Transverse colon (tissue), 3 donors: ENCODE measurements at regions not wholly inside any gene's neighbourhood (a gene's known extent, or its start where the extent isn't known, plus 50 kb on each side); places are given as distances from the start of the nearest gene placed in this dataset.

ENCODE experiments used
- CTCF ChIP-seq, 5 experiments: fragments of 200-600 bp in 3 of 5; fragments of 450-650 bp in 2 of 5; sonication (generic) in 3 of 5; IDR thresholded peaks; 1 replicate in 2 of 5; 2 replicates in 3 of 5; pipeline ENCODE4 v1.5.1; 2016 to 2017; ENCODE audit warnings: antibody characterized with exemption in 5 of 5, inconsistent platforms in 3 of 5, mild to moderate bottlenecking in 2 of 5, moderate library complexity in 1 of 5
- POLR2A ChIP-seq: fragments of 450-650 bp; IDR thresholded peaks from one replicate; pipeline ENCODE4 v1.6.1; 2016; ENCODE audit warnings: antibody characterized with exemption, mild to moderate bottlenecking, moderate library complexity

DNA sequence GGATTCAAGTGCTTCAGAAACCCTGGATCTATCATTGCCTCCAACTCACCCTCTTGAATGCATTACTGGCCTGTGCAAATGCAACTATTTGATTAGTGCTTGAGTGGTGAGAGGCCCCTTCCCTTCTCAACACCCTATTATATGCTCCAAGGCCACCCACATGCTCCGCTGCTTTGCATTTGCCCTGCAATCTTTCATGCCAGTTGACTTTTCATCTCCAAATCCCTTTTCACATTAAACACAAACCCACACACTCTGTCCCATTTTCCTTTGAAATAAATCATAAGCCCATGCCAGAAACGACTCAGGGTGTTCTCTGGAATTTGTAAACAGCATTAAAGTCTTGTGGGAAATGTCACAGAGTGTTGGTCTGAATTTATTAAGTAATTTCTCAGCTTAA is 78.9 kb upstream of the CTTNBP2NL start:
- TF ChIP-seq CTCF (IDR thresholded peaks at IDR 0.05) (no peak), POLR2A (no peak)
